H1 (cell line): ENCODE measurements at regions not wholly inside any gene's neighbourhood (a gene's known extent, or its start where the extent isn't known, plus 50 kb on each side); places are given as distances from the start of the nearest gene placed in this dataset.

Source experiments
- CTCF ChIA-PET: fragments of 300-600 bp; sonication (Branson Sonifier 250); formaldehyde crosslinking; loops from one replicate; lab custom pipeline; 2021; ENCODE audit not compliant: partially characterized antibody; lab: Charles Lee
- POLR2A ChIA-PET: fragments of 300-600 bp; sonication (Branson Sonifier 250); formaldehyde crosslinking; loops from one replicate; lab custom pipeline; 2021; ENCODE audit warnings: inconsistent platforms; ENCODE audit not compliant: partially characterized antibody; lab: Charles Lee
- DNase-seq, 2 experiments: peaks; one replicate each; pipeline versions ENCODE4 v3.0.0 to v3.0.0-alpha.2; 2010 to 2022; ENCODE audit warnings: low spot score in 2 of 2, low read depth in 1 of 2, mixed read lengths in 1 of 2
- FAIRE-seq: peaks from 2 replicates; lab custom pipeline; 2011; peaks lifted over from hg19 to GRCh38; lab: Jason Lieb, UNC
- H2AFZ ChIP-seq: 2 replicates; pipeline ENCODE4 v1.8.1; 2012; ENCODE audit warnings: low read length, inconsistent platforms
- H2AK5ac ChIP-seq: 2 replicates; pipeline ENCODE4 v1.6.1; 2013; ENCODE audit warnings: low read depth, low read length
- H2BK120ac ChIP-seq: replicated peaks from 2 replicates; pipeline ENCODE3; 2013; ENCODE audit warnings: low read depth, low read length, inconsistent platforms
- H2BK12ac ChIP-seq: 2 replicates; pipeline ENCODE4 v1.6.1; 2013; ENCODE audit warnings: low read depth, low read length
- H2BK15ac ChIP-seq: 2 replicates; pipeline ENCODE4 v1.6.1; 2013; ENCODE audit warnings: low read length
- H2BK20ac ChIP-seq: 2 replicates; pipeline ENCODE4 v1.6.1; 2013; ENCODE audit warnings: low read length
- H2BK5ac ChIP-seq: 2 replicates; pipeline ENCODE4 v1.6.1; 2013; ENCODE audit warnings: low read depth, low read length
- H3K14ac ChIP-seq: 2 replicates; pipeline ENCODE4 v1.6.1; 2013; ENCODE audit warnings: inconsistent platforms; ENCODE audit not compliant: insufficient read length
- H3K18ac ChIP-seq: 2 replicates; pipeline ENCODE4 v1.6.1; 2013; ENCODE audit warnings: low read length; ENCODE audit errors: extremely low read depth
- H3K23ac ChIP-seq: 2 replicates; pipeline ENCODE4 v1.6.1; 2013; ENCODE audit warnings: inconsistent platforms; ENCODE audit not compliant: insufficient read length
- H3K23me2 ChIP-seq: 2 replicates; pipeline ENCODE4 v1.6.1; 2013; ENCODE audit warnings: low read depth, low read length
- H3K27ac ChIP-seq: 2 replicates; pipeline ENCODE4 v1.6.1; 2011; ENCODE audit warnings: low read depth, low read length, inconsistent platforms
- H3K27me3 ChIP-seq, 4 experiments: replicated peaks in 1 of 4; 1 replicate in 1 of 4; 2 replicates in 3 of 4; pipeline versions ENCODE4 v1.6.1 to v1.8.1; 2011 to 2013; ENCODE audit warnings: low read length in 3 of 4, mild to moderate bottlenecking in 3 of 4, inconsistent platforms in 2 of 4, mixed read lengths in 2 of 4, moderate library complexity in 1 of 4; ENCODE audit not compliant: control insufficient read depth in 3 of 4, insufficient read depth in 3 of 4; ENCODE audit errors: extremely low read depth in 1 of 4
- H3K36me3 ChIP-seq, 4 experiments: 2 replicates each; pipeline versions ENCODE4 v1.6.1 to v1.8.1; 2011 to 2013; ENCODE audit warnings: mild to moderate bottlenecking in 4 of 4, low read length in 3 of 4, moderate library complexity in 2 of 4, control low read depth in 1 of 4, inconsistent platforms in 1 of 4; ENCODE audit not compliant: insufficient read depth in 4 of 4, control insufficient read depth in 2 of 4
- H3K4ac ChIP-seq: replicated peaks from 2 replicates; pipeline ENCODE3; 2013; ENCODE audit warnings: low read length, low read depth, mixed read lengths, inconsistent platforms; ENCODE audit not compliant: insufficient read length
- H3K4me1 ChIP-seq, 4 experiments: replicated peaks in 1 of 4; 1 replicate in 1 of 4; 2 replicates in 3 of 4; pipeline versions ENCODE4 v1.6.1 to v1.8.1; 2011 to 2013; ENCODE audit warnings: low read length in 3 of 4, inconsistent platforms in 2 of 4, mixed read lengths in 1 of 4; ENCODE audit not compliant: insufficient read depth in 4 of 4, control insufficient read depth in 3 of 4
- H3K4me2 ChIP-seq, 2 experiments: 2 replicates each; pipeline versions ENCODE4 v1.6.1 to v1.8.1; 2011 to 2013; ENCODE audit warnings: low read depth in 2 of 2, low read length in 2 of 2, control low read depth in 1 of 2, inconsistent platforms in 1 of 2, mild to moderate bottlenecking in 1 of 2; ENCODE audit not compliant: insufficient read depth in 1 of 2
- H3K4me3 ChIP-seq, 4 experiments: fragments of 200-600, 300-600 bp in 1 of 4; sonication (generic), shearing (Covaris generic), sonication (Bioruptor Twin) in 1 of 4; 2 replicates each; pipeline versions ENCODE4 v1.5.1 to v1.8.1; 2011 to 2016; ENCODE audit warnings: low read length in 4 of 4, low read depth in 3 of 4, control low read depth in 2 of 4, inconsistent platforms in 2 of 4, mild to moderate bottlenecking in 2 of 4, mixed read lengths in 1 of 4, moderate library complexity in 1 of 4; ENCODE audit not compliant: insufficient read depth in 2 of 4; ENCODE audit errors: extremely low read depth in 1 of 4
- H3K56ac ChIP-seq: replicated peaks from 2 replicates; pipeline ENCODE3; 2013; ENCODE audit warnings: low read depth, mild to moderate bottlenecking, mixed read lengths, low read length, inconsistent platforms; ENCODE audit not compliant: insufficient read length
- H3K79me1 ChIP-seq: 2 replicates; pipeline ENCODE4 v1.6.1; 2013; ENCODE audit warnings: low read depth, low read length, control low read depth
- H3K79me2 ChIP-seq, 2 experiments: 2 replicates each; pipeline versions ENCODE4 v1.6.1 to v1.8.1; 2012 to 2013; ENCODE audit warnings: low read length in 2 of 2, mild to moderate bottlenecking in 2 of 2, inconsistent platforms in 1 of 2; ENCODE audit not compliant: insufficient read depth in 2 of 2, control insufficient read depth in 1 of 2
- H3K9ac ChIP-seq, 4 experiments: replicated peaks in 1 of 4; 1 replicate in 1 of 4; 2 replicates in 3 of 4; pipeline versions ENCODE4 v1.6.1 to v1.8.1; 2011 to 2013; ENCODE audit warnings: low read depth in 3 of 4, low read length in 3 of 4, control low read depth in 2 of 4, mild to moderate bottlenecking in 2 of 4, moderate library complexity in 2 of 4, inconsistent platforms in 1 of 4; ENCODE audit errors: extremely low read depth in 1 of 4
- H3K9me3 ChIP-seq, 2 experiments: 2 replicates each; pipeline versions ENCODE4 v1.6.1 to v1.8.1; 2012 to 2013; ENCODE audit warnings: mild to moderate bottlenecking in 2 of 2, moderate library complexity in 2 of 2, control low read depth in 1 of 2, inconsistent platforms in 1 of 2, low read depth in 1 of 2, low read length in 1 of 2, mixed read lengths in 1 of 2; ENCODE audit not compliant: insufficient read depth in 2 of 2
- H4K20me1 ChIP-seq, 2 experiments: replicated peaks in 1 of 2; 2 replicates each; pipeline versions ENCODE3 to v1.8.1; 2011 to 2013; ENCODE audit warnings: inconsistent platforms in 2 of 2, low read length in 2 of 2, mild to moderate bottlenecking in 1 of 2; ENCODE audit not compliant: insufficient read depth in 2 of 2, control insufficient read depth in 1 of 2
- H4K5ac ChIP-seq: 2 replicates; pipeline ENCODE4 v1.6.1; 2013; ENCODE audit warnings: low read length, low read depth, mixed read lengths, inconsistent platforms; ENCODE audit not compliant: insufficient read length
- H4K8ac ChIP-seq: 2 replicates; pipeline ENCODE4 v1.8.0; 2013; ENCODE audit warnings: mild to moderate bottlenecking, moderate library complexity, low read length, inconsistent platforms; ENCODE audit not compliant: insufficient read depth; ENCODE audit errors: extremely low read depth
- H4K91ac ChIP-seq: replicated peaks from 2 replicates; pipeline ENCODE3; 2013; ENCODE audit warnings: low read length, mixed read lengths, inconsistent platforms; ENCODE audit not compliant: insufficient read length
- ASH2L ChIP-seq: fragments of 200-600, 300-600 bp; sonication (generic); IDR thresholded peaks from one replicate; pipeline ENCODE4 v1.7.1; 2017; ENCODE audit warnings: low read length
- CEBPB ChIP-seq: IDR thresholded peaks from 2 replicates; pipeline ENCODE4 v1.6.1; 2012; ENCODE audit warnings: low read depth, low read length
- CHD1 ChIP-seq: IDR thresholded peaks from 2 replicates; pipeline ENCODE4 v1.6.1; 2012; ENCODE audit warnings: low read depth, low read length, improper control_type of control experiment
- CTCF ChIP-seq, 3 experiments: IDR thresholded peaks; 1 replicate in 2 of 3; 2 replicates in 1 of 3; pipeline versions ENCODE4 v1.5.1 to v1.6.1; 2011; ENCODE audit warnings: low read length in 3 of 3, mild to moderate bottlenecking in 3 of 3, inconsistent platforms in 2 of 3, low read depth in 1 of 3, moderate library complexity in 1 of 3; ENCODE audit not compliant: insufficient read depth in 1 of 3; ENCODE audit errors: control extremely low read depth in 1 of 3
- HDAC6 ChIP-seq: IDR thresholded peaks from one replicate; pipeline ENCODE4 v1.7.1; 2012; ENCODE audit warnings: low read depth, mild to moderate bottlenecking, inconsistent platforms, low read length, moderate library complexity
- KDM4A ChIP-seq: IDR thresholded peaks from one replicate; pipeline ENCODE4 v1.7.1; 2012; ENCODE audit warnings: low read depth, mild to moderate bottlenecking, moderate library complexity, low read length, inconsistent platforms; ENCODE audit not compliant: severe bottlenecking
- NRF1 ChIP-seq: IDR thresholded peaks from 2 replicates; pipeline ENCODE4 v1.6.1; 2011; ENCODE audit warnings: mild to moderate bottlenecking, low read depth, low read length, improper control_type of control experiment
- SRF ChIP-seq: IDR thresholded peaks from 2 replicates; pipeline ENCODE4 v1.6.1; 2011; ENCODE audit warnings: mild to moderate bottlenecking, low read depth, low read length, moderate library complexity
- SUZ12 ChIP-seq: fragments of 200-600 bp; sonication (generic); IDR thresholded peaks from 2 replicates; pipeline ENCODE4 v1.6.1; 2012; ENCODE audit warnings: mild to moderate bottlenecking, inconsistent platforms, low read length, moderate library complexity, mixed read lengths
- ZNF274 ChIP-seq: IDR thresholded peaks from 2 replicates; pipeline ENCODE4 v1.7.0; 2012; ENCODE audit warnings: low read length, borderline replicate concordance; ENCODE audit errors: extremely low read depth
- WGBS, 2 experiments: shearing (Covaris generic) in 1 of 2; methylation state at CpG; one replicate each; pipeline versions ENCODE4 v1.1.6 to v1.1.7; 2013 to 2015; ENCODE audit warnings: low lambda C conversion rate in 2 of 2, mixed read lengths in 2 of 2, inconsistent platforms in 1 of 2, low coverage in 1 of 2, missing lambda C conversion rate in 1 of 2; ENCODE audit not compliant: insufficient replicate concordance in 2 of 2, insufficient coverage in 1 of 2, insufficient read length in 1 of 2; ENCODE audit errors: extremely low coverage in 1 of 2, missing lambda C conversion rate in 1 of 2; 5-methylcytosine and 5-hydroxymethylcytosine counted together

DNA sequence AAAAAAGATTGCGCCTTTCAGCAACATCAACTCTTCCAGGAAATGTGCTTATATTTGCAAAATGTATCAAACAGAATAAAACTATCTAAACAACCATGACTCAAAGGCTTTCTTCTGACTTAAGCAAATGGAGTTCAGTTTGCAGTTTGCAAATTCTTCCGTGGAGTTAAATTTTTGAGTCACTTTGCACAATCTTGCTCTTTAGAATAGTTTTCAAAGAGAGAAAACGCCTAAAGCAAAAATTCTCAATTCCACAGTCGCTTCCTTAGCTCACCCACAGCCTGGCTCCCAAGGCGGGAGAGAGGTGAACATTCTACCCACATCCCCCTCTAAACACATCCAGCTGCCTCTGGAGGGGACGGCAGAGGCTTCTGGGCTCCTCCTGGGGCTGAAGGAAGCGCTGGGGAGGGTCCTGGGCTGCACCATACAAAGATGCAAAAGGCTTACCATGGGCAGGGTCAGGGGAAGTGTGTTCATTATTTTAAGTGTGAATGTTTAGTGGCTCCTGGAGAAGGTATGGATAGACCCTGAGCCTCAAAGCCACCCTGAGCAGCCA, 1487.3 kb downstream of the TBC1D22A start:
- no peak overlapping the region for H3K14ac ChIP-seq
- H3K4me3 ChIP-seq = no peak overlapping the region
- H3K79me2 ChIP-seq = no peaks in the 10 kb centered on the region
- H4K20me1 ChIP-seq = no peaks in the 10 kb centered on the region
- DNase-seq = no peak
- H3K27me3 ChIP-seq = peaks cover 0 to 8% (median 1%) of the 10 kb centered on the region in 4 experiments; a peak in 1 of 7 replicates
- no peaks in the 10 kb centered on the region for H3K36me3 ChIP-seq
- no peak overlapping the region for H2AK5ac ChIP-seq
- no peak overlapping the region for H4K5ac ChIP-seq
- no peak overlapping the region for H2BK120ac ChIP-seq
- H2AFZ ChIP-seq = no peak overlapping the region
- peaks cover 3 to 7% (median 5%) of the 10 kb centered on the region in 4 experiments for H3K4me1 ChIP-seq
- no peak overlapping the region for H3K18ac ChIP-seq
- no peak overlapping the region for H2BK12ac ChIP-seq
- H3K4me2 ChIP-seq = no peak overlapping the region
- H2BK5ac ChIP-seq = no peak overlapping the region
- H3K56ac ChIP-seq = no peak overlapping the region
- CTCF ChIA-PET = no interaction called here
- no peak overlapping the region; a peak in 1 of 7 replicates for H3K9ac ChIP-seq
- H3K27ac ChIP-seq = no peak overlapping the region
- FAIRE-seq = no peak
- H3K9me3 ChIP-seq = no peaks in the 10 kb centered on the region
- no peak for TF ChIP-seq CTCF (IDR thresholded peaks at IDR 0.05; ENCODE audit: control extremely low read depth in 1 of 3, insufficient read depth in 1 of 3, low read depth in 1 of 3, low read length in 3 of 3)
- TF ChIP-seq ZNF274 = no peak
- TF ChIP-seq KDM4A = no peak
- TF ChIP-seq CHD1 = no peak
- no peak for TF ChIP-seq CEBPB
- no peak for TF ChIP-seq ASH2L
- no peak for TF ChIP-seq HDAC6
- TF ChIP-seq NRF1 = no peak
- no peak for TF ChIP-seq SRF
- no peak for TF ChIP-seq SUZ12
- TF ChIP-seq, all 59 proteins: peak for 0
- Histone ChIP-seq H2BK15ac (no peak overlapping the region), H3K4ac (no peak overlapping the region), H4K8ac (no peak overlapping the region), H3K23me2 (no peaks in the 10 kb centered on the region), H3K79me1 (no peaks in the 10 kb centered on the region), H3K23ac (no peak overlapping the region), H4K91ac (no peak overlapping the region), H2BK20ac (no peak overlapping the region)
- POLR2A ChIA-PET = no interaction called here
- WGBS, 2 experiments = 88% methylated on average over 6 of the region's 7 CpGs; no CpG with 5 or more reads in 1 of the 2 experiments
